GM23338 (cell line): ENCODE measurements at regions not wholly inside any gene's neighbourhood (a gene's known extent, or its start where the extent isn't known, plus 50 kb on each side); places are given as distances from the start of the nearest gene placed in this dataset.

Source experiments
- ATAC-seq: fragments of 200-7000 bp; cut with Tn5 transposase; 3 replicates; pipeline ENCODE4 v1.9.1; 2020
- DNase-seq: peaks from one replicate; pipeline ENCODE4 v3.0.0-alpha.2; 2015; ENCODE audit warnings: low spot score
- H2AFZ ChIP-seq: fragments of 200-600 bp; sonication (generic); 2 replicates; pipeline ENCODE4 v1.8.0; 2016; ENCODE audit warnings: antibody characterized with exemption, mild to moderate bottlenecking, moderate library complexity
- H3F3A ChIP-seq: fragments of 200-600 bp; sonication (generic); replicated peaks from 2 replicates; pipeline ENCODE4 v1.8.0; 2017; ENCODE audit warnings: antibody characterized with exemption, mixed run types, low read depth
- H3K27ac ChIP-seq: fragments of 200-600 bp; sonication (generic); 2 replicates; pipeline ENCODE4 v1.6.1; 2016; ENCODE audit warnings: low read depth
- H3K27me3 ChIP-seq: fragments of 200-600 bp; sonication (generic); 2 replicates; pipeline ENCODE4 v1.8.0; 2016; ENCODE audit warnings: mild to moderate bottlenecking, mixed run types, moderate library complexity; ENCODE audit not compliant: insufficient read depth
- H3K36me3 ChIP-seq: fragments of 200-600 bp; sonication (generic); 2 replicates; pipeline ENCODE4 v1.8.0; 2016; ENCODE audit warnings: mild to moderate bottlenecking; ENCODE audit not compliant: insufficient read depth
- H3K4me1 ChIP-seq: fragments of 200-600 bp; sonication (generic); 2 replicates; pipeline ENCODE4 v1.8.0; 2016; ENCODE audit warnings: mild to moderate bottlenecking, moderate library complexity; ENCODE audit not compliant: insufficient read depth
- H3K4me2 ChIP-seq: fragments of 200-600 bp; sonication (generic); 2 replicates; pipeline ENCODE4 v1.7.1; 2017; ENCODE audit warnings: mixed run types
- H3K4me3 ChIP-seq: fragments of 200-600 bp; sonication (generic); 2 replicates; pipeline ENCODE4 v1.6.1; 2016; ENCODE audit warnings: mixed run types
- H3K79me2 ChIP-seq: fragments of 200-600 bp; sonication (generic); replicated peaks from 2 replicates; pipeline ENCODE4 v1.8.0; 2017; ENCODE audit warnings: mild to moderate bottlenecking; ENCODE audit not compliant: insufficient read depth
- H3K9me2 ChIP-seq: fragments of 200-600 bp; sonication (generic); 2 replicates; pipeline ENCODE4 v1.8.0; 2017; ENCODE audit not compliant: insufficient read depth
- H4K20me1 ChIP-seq: fragments of 200-600 bp; sonication (generic); replicated peaks from 2 replicates; pipeline ENCODE4 v1.8.0; 2017; ENCODE audit warnings: mild to moderate bottlenecking; ENCODE audit not compliant: insufficient read depth
- H3K27ac Mint-ChIP-seq: 2 replicates; pipeline ENCODE4 v1.8.0; 2020; ENCODE audit warnings: inconsistent platforms, mild to moderate bottlenecking, moderate library complexity, mixed read lengths
- H3K27me3 Mint-ChIP-seq: 3 replicates; pipeline ENCODE4 v1.8.0; 2022; ENCODE audit warnings: low read depth, mild to moderate bottlenecking, moderate library complexity, mixed read lengths, inconsistent platforms; ENCODE audit not compliant: insufficient read depth, poor library complexity
- H3K36me3 Mint-ChIP-seq: 3 replicates; pipeline ENCODE4 v1.8.0; 2021; ENCODE audit warnings: low read depth, mild to moderate bottlenecking, inconsistent platforms, moderate library complexity, mixed read lengths
- H3K4me1 Mint-ChIP-seq: 3 replicates; pipeline ENCODE4 v1.8.0; 2020; ENCODE audit warnings: mild to moderate bottlenecking, inconsistent platforms, mixed read lengths
- H3K4me3 Mint-ChIP-seq: 3 replicates; pipeline ENCODE4 v1.8.0; 2021; ENCODE audit warnings: moderate library complexity, mild to moderate bottlenecking, inconsistent platforms, mixed read lengths
- H3K9me3 Mint-ChIP-seq: 3 replicates; pipeline ENCODE4 v1.8.0; 2020; ENCODE audit warnings: moderate library complexity, mild to moderate bottlenecking, inconsistent platforms, mixed read lengths
- CREB1 ChIP-seq: fragments of 250-450 bp; sonication (Bioruptor Pico); IDR thresholded peaks from 2 replicates; pipeline ENCODE4 v1.5.0; 2020; ENCODE audit warnings: low read depth, mild to moderate bottlenecking, moderate library complexity
- EZH2phosphoT487 ChIP-seq: fragments of 200-600 bp; sonication (generic); IDR thresholded peaks from one replicate; pipeline ENCODE4 v1.8.1; 2018; ENCODE audit warnings: antibody characterized with exemption; ENCODE audit not compliant: unreplicated experiment
- JUNB ChIP-seq: IDR thresholded peaks from one replicate; pipeline ENCODE4 v1.6.1; 2016; ENCODE audit warnings: antibody characterized with exemption; ENCODE audit not compliant: unreplicated experiment
- NANOG ChIP-seq: IDR thresholded peaks from 2 replicates; pipeline ENCODE4 v1.6.1; 2016; ENCODE audit warnings: antibody characterized with exemption, borderline replicate concordance
- POLR2AphosphoS5 ChIP-seq: IDR thresholded peaks from 2 replicates; pipeline ENCODE4 v1.6.1; 2016; ENCODE audit warnings: antibody characterized with exemption, low read depth
- STAT1 ChIP-seq: IDR thresholded peaks from one replicate; pipeline ENCODE4 v1.6.1; 2016; ENCODE audit warnings: antibody characterized with exemption; ENCODE audit not compliant: unreplicated experiment
- ZNF114 ChIP-seq: fragments of 250-450 bp; sonication (Bioruptor Pico); IDR thresholded peaks from 2 replicates; pipeline ENCODE4 v1.5.0; 2020; ENCODE audit warnings: mild to moderate bottlenecking, moderate library complexity
- TF ChIP-seq, protein P1 (sequence below), 2 experiments: fragments of 200-600 bp in 1 of 2; sonication (generic) in 1 of 2; conservative IDR thresholded peaks; 2 replicates each; pipeline versions ENCODE4 v1.5.1 to v1.6.1; 2016 to 2017; ENCODE audit warnings: antibody characterized with exemption in 2 of 2, low read depth in 2 of 2, mild to moderate bottlenecking in 2 of 2, moderate library complexity in 1 of 2
- TF ChIP-seq, protein P2 (sequence below): IDR thresholded peaks from one replicate; pipeline ENCODE4 v1.6.1; 2018; ENCODE audit warnings: antibody characterized with exemption; ENCODE audit not compliant: unreplicated experiment
- TF ChIP-seq, protein P3 (sequence below): fragments of 250-450 bp; sonication (Bioruptor Pico); IDR thresholded peaks from 2 replicates; pipeline ENCODE4 v1.5.0; 2020; ENCODE audit warnings: mild to moderate bottlenecking, moderate library complexity

DNA sequence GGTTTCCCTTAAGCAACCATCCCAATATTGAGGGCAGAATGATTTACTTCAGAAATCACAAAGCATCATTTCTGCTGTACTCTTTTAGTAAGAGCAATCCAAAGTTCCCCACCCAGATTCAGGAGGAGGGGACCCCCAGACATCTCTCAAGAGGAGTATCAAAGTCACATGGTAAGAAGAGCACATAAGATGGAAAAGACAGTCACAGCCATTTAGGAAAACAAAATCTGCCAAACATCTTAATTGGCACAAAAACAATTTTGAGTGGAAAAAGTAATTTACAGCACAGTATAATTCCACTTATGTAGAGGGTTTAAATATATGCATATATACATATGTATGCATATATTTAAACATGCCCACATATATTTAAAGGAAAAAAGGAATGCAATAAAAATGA, 1329.0 kb upstream of the CELF2 start:
- no peaks in the 10 kb centered on the region for H3K36me3 ChIP-seq
- H4K20me1 ChIP-seq = no peaks in the 10 kb centered on the region
- no peaks in the 10 kb centered on the region for H3K9me2 ChIP-seq
- H3K27ac ChIP-seq = no peak overlapping the region
- TF ChIP-seq, protein P1, sequence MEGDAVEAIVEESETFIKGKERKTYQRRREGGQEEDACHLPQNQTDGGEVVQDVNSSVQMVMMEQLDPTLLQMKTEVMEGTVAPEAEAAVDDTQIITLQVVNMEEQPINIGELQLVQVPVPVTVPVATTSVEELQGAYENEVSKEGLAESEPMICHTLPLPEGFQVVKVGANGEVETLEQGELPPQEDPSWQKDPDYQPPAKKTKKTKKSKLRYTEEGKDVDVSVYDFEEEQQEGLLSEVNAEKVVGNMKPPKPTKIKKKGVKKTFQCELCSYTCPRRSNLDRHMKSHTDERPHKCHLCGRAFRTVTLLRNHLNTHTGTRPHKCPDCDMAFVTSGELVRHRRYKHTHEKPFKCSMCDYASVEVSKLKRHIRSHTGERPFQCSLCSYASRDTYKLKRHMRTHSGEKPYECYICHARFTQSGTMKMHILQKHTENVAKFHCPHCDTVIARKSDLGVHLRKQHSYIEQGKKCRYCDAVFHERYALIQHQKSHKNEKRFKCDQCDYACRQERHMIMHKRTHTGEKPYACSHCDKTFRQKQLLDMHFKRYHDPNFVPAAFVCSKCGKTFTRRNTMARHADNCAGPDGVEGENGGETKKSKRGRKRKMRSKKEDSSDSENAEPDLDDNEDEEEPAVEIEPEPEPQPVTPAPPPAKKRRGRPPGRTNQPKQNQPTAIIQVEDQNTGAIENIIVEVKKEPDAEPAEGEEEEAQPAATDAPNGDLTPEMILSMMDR (conservative IDR thresholded peaks at IDR 0.05; ENCODE audit: low read depth in 2 of 2) = no peak
- TF ChIP-seq STAT1 (no peak), NANOG (no peak), EZH2phosphoT487 (no peak), POLR2AphosphoS5 (no peak), ZNF114 (CRISPR knock-in tag) (no peak), JUNB (no peak), CREB1 (CRISPR knock-in tag) (no peak)
- TF ChIP-seq, protein P2, sequence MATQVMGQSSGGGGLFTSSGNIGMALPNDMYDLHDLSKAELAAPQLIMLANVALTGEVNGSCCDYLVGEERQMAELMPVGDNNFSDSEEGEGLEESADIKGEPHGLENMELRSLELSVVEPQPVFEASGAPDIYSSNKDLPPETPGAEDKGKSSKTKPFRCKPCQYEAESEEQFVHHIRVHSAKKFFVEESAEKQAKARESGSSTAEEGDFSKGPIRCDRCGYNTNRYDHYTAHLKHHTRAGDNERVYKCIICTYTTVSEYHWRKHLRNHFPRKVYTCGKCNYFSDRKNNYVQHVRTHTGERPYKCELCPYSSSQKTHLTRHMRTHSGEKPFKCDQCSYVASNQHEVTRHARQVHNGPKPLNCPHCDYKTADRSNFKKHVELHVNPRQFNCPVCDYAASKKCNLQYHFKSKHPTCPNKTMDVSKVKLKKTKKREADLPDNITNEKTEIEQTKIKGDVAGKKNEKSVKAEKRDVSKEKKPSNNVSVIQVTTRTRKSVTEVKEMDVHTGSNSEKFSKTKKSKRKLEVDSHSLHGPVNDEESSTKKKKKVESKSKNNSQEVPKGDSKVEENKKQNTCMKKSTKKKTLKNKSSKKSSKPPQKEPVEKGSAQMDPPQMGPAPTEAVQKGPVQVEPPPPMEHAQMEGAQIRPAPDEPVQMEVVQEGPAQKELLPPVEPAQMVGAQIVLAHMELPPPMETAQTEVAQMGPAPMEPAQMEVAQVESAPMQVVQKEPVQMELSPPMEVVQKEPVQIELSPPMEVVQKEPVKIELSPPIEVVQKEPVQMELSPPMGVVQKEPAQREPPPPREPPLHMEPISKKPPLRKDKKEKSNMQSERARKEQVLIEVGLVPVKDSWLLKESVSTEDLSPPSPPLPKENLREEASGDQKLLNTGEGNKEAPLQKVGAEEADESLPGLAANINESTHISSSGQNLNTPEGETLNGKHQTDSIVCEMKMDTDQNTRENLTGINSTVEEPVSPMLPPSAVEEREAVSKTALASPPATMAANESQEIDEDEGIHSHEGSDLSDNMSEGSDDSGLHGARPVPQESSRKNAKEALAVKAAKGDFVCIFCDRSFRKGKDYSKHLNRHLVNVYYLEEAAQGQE = no peak
- TF ChIP-seq, protein P3, sequence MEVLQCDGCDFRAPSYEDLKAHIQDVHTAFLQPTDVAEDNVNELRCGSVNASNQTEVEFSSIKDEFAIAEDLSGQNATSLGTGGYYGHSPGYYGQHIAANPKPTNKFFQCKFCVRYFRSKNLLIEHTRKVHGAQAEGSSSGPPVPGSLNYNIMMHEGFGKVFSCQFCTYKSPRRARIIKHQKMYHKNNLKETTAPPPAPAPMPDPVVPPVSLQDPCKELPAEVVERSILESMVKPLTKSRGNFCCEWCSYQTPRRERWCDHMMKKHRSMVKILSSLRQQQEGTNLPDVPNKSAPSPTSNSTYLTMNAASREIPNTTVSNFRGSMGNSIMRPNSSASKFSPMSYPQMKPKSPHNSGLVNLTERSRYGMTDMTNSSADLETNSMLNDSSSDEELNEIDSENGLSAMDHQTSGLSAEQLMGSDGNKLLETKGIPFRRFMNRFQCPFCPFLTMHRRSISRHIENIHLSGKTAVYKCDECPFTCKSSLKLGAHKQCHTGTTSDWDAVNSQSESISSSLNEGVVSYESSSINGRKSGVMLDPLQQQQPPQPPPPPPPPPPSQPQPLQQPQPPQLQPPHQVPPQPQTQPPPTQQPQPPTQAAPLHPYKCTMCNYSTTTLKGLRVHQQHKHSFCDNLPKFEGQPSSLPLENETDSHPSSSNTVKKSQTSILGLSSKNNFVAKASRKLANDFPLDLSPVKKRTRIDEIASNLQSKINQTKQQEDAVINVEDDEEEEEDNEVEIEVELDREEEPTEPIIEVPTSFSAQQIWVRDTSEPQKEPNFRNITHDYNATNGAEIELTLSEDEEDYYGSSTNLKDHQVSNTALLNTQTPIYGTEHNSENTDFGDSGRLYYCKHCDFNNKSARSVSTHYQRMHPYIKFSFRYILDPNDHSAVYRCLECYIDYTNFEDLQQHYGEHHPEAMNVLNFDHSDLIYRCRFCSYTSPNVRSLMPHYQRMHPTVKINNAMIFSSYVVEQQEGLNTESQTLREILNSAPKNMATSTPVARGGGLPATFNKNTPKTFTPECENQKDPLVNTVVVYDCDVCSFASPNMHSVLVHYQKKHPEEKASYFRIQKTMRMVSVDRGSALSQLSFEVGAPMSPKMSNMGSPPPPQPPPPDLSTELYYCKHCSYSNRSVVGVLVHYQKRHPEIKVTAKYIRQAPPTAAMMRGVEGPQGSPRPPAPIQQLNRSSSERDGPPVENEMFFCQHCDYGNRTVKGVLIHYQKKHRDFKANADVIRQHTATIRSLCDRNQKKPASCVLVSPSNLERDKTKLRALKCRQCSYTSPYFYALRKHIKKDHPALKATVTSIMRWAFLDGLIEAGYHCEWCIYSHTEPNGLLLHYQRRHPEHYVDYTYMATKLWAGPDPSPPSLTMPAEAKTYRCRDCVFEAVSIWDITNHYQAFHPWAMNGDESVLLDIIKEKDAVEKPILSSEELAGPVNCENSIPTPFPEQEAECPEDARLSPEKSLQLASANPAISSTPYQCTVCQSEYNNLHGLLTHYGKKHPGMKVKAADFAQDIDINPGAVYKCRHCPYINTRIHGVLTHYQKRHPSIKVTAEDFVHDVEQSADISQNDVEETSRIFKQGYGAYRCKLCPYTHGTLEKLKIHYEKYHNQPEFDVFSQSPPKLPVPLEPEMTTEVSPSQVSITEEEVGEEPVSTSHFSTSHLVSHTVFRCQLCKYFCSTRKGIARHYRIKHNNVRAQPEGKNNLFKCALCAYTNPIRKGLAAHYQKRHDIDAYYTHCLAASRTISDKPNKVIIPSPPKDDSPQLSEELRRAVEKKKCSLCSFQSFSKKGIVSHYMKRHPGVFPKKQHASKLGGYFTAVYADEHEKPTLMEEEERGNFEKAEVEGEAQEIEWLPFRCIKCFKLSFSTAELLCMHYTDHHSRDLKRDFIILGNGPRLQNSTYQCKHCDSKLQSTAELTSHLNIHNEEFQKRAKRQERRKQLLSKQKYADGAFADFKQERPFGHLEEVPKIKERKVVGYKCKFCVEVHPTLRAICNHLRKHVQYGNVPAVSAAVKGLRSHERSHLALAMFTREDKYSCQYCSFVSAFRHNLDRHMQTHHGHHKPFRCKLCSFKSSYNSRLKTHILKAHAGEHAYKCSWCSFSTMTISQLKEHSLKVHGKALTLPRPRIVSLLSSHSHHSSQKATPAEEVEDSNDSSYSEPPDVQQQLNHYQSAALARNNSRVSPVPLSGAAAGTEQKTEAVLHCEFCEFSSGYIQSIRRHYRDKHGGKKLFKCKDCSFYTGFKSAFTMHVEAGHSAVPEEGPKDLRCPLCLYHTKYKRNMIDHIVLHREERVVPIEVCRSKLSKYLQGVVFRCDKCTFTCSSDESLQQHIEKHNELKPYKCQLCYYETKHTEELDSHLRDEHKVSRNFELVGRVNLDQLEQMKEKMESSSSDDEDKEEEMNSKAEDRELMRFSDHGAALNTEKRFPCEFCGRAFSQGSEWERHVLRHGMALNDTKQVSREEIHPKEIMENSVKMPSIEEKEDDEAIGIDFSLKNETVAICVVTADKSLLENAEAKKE = no peak
- Mint-ChIP-seq H3K9me3 (no peaks in the 10 kb centered on the region), H3K36me3 (no peaks in the 10 kb centered on the region), H3K27me3 (no peaks in the 10 kb centered on the region), H3K27ac (no peak overlapping the region), H3K4me3 (no peak overlapping the region), H3K4me1 (no peaks in the 10 kb centered on the region)
- H3K79me2 ChIP-seq = no peaks in the 10 kb centered on the region
- DNase-seq (no peak), ATAC-seq (no peak)
- H3K4me3 ChIP-seq = no peak overlapping the region
- H3K4me1 ChIP-seq = no peaks in the 10 kb centered on the region
- no peak overlapping the region for H2AFZ ChIP-seq
- no peaks in the 10 kb centered on the region for H3K27me3 ChIP-seq
- no peaks in the 10 kb centered on the region for H3F3A ChIP-seq
- H3K4me2 ChIP-seq = no peak overlapping the region
